ENCODE measurements at regions not wholly inside any gene's neighbourhood (a gene's known extent, or its start where the extent isn't known, plus 50 kb on each side); places are given as distances from the start of the nearest gene placed in this dataset.
"Not testable (repeated sequence)": the region's sequence is repeated elsewhere in the genome, so short reads cannot be mapped to it uniquely, and the experiment has no call there.

DNA sequence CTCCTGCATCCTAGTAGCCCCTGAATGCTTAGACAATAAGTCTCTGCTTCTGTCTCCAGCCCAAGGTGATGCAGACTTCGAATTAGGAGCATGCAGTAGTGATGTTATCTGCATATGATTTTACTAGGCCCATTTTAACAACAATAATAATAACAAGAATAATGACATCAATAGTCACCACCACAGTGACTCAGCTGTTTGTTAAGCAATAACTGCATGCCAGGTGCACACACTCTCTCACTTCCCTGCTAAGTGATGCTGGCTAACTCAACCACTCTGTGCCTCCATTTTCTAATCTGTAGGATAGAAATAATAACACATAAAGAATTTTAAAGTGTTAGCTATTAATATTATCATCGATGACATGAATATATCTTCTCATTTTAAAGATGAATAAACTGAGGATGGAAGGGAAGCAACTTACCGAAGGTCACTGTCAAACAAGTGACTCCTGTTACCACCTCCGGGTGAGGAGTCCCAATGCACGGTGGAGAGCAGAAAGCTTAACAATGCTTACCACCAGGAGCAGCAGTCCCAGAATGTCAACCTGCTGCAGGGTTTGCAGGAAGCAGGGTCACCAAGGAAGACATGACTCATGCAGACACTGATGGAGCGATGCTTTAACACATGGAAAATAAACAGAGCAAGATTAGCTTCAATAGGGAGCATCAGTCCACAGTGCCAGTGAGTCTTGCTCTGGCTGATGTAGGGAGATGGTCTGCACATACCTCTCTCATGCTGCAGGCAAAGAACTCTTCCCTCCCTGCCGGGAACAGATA is 290.2 kb downstream of the SPATA17 start:
- ATAC-seq, result no peak

DNA sequence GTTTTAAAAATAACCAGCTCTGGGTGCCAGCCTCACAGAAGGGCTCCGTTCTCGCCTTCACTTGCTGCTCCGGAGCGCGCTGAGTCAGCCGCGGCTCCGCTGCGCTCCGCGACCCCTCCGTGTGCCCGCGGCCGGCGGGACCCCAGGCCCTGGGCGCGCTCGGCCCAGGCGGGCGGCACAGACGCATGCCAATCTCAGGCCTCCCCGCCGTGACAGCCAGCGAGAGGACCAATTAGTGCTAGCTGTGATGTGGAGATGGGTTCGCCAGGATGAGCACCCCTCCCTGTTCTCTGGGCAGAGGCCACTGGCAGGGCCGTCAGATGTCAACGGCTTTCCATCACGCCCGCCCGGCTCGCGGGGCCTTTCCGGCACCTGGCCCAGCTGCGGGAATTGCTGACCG is 293.8 kb downstream of the SPATA17 start:
- no peak for ATAC-seq

DNA sequence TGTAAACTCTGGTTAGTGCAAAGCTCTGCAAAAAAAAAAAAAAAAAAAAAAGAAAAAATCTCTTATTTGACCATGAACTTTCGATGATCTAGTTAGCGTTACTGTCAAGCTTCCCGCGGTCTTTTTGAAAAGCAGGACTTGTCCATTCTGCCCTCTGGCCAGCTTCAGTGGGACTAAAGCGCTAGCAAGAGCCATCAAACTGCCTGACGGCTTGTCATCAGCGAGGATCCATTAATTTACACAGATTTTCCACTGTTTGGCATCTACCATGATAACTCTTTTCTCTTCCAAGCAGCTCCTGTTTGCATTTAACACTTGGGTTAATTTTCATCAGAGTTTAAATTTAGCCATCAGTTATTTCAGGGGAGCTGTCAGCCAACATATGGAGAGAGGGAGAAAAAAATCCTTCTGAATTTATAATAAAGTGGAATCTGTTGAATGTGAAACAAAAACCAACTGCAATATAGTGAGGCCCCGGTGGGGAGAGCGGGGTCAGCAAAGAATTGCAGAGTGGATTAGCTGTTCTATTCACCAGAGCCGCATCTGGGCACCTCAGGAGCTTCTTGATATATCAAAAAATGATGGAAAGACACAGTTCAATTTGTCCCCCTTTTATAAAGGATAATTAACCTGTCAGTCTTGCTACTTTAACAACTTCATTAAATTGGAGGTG is 298.2 kb downstream of the SPATA17 start:
- no peak for ATAC-seq

DNA sequence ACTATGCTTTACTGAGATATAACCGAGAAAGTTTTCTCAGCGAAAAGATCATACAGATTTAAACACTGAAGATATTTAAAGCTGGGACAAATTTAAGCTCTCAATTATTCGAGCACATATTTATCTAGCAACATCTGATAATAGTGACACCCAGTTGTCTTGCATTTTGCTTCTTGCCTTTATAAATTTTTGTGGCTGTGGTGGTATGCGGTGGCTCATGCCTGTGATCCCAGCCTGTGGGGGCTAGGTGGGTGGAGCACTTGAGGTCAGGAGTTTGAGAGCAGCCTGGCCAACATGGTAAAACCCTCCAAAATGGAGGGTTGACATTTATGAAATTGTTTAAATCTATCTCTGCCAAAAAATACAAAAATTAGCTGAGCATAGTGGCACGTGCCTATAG is 312.2 kb downstream of the SPATA17 start:
- ATAC-seq, result no peak

DNA sequence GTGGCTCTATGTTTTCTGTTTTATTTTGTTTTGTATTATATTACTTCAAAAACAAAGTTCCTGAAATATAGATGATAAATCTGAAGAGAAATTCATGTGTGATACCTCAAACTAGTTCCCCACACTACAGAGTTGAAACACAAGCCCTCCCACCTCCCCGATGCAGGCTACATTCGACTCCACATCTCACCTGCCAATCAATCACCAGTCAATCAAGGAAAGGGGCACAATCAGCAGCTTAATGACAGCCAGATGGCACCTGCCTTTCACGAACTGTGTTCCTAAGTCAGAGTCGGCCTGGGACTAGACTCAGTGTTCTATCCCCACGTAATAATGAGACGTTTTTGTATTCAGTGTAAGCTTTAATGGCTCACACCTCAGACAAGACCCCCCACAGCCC is 313.4 kb downstream of the SPATA17 start:
- no peak for ATAC-seq

DNA sequence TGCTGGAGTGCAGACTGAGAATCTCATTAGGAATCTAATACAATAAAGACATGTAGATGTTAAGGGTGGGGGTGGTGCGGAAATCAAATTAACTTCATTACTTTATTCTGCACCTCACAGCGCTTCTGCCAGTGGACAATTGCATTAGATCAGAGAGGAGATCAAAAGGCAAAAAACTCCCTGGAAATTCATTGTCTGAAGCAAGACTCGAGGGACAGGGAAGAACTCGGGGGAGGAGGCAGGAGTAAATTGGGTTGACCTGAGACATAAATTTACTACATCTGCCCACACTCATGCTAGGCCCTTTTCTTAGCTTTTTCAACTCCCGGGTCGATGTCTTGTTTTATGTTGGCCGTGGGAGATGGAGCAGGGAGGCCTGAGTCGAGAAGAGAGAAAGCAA is 315.4 kb downstream of the SPATA17 start:
- no peak for ATAC-seq

DNA sequence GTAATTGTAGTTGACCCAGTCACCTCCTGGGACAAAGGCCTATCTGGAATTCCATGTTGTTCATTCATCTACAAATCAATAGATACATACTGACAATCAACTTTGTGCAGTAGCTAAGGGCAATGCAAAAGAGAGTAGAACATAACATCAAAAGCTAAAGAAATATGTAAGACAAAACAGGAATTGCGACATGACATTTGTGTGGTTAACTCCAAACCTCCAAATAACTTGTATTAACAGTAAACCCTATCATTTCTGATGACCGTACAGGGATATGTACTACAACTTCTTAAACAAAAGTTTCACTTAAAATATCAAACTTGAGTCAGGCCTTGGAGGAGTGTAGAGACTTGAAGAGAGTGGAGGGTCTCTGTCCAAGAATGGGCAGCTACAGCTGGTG is 317.6 kb downstream of the SPATA17 start:
- no peak for ATAC-seq

DNA sequence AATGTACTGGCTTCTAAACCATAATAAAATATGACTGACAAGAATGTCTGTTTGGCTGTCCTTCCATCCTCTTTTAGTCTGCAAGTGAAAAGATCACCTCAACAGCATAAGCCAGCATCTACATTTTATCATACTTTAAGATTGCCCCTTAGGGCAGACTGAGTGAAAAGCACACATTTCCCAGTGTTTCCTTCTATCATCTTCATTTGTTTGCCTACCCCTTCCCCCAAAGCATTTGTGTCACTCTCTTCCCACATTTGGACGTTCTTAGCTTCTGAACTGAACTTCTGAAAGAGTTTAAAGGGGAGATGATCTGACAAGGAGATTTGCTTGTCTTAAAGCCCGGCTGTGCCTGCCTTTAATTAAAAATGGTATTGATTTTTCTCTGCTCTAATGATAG is 322.2 kb downstream of the SPATA17 start:
- ATAC-seq, result no peak

DNA sequence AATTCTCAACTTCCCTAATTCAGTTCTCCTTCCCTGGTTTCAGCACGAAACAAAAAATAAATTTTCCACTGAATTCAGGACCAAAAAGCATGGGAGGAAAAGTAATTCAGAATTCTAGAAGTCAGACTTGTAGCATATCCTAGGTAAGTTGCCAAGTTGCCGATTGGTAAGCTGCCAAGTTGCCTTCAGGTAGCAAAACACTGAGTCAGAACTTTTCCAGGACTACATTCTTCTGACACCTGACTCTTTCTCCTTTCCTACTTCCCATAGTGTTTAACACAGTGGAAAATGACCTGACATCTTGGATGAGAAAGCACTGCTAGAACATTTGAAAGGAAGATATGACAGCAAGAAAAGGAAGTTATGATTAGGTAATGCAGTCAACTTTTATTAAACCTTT is 322.8 kb downstream of the SPATA17 start:
- ATAC-seq, result no peak

DNA sequence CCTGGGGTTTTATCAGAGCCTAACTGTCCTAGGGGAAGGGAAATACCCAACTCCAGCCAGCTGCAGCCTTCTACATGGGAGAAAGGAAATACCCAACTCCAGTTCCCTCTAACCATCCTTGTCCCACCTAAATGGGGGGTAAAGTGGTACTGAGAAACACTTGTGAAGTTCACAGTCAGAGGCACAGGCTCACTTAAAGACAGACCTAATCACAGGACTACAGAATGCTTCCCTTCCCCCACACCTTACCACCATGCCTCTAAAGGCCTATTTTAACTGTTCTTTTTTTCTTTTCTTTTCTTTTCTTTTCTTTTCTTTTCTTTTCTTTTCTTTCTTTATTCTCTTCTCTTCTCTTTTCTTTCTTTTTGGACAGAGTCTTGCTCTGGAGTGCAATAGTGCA is 324.6 kb downstream of the SPATA17 start:
- no peak for ATAC-seq

DNA sequence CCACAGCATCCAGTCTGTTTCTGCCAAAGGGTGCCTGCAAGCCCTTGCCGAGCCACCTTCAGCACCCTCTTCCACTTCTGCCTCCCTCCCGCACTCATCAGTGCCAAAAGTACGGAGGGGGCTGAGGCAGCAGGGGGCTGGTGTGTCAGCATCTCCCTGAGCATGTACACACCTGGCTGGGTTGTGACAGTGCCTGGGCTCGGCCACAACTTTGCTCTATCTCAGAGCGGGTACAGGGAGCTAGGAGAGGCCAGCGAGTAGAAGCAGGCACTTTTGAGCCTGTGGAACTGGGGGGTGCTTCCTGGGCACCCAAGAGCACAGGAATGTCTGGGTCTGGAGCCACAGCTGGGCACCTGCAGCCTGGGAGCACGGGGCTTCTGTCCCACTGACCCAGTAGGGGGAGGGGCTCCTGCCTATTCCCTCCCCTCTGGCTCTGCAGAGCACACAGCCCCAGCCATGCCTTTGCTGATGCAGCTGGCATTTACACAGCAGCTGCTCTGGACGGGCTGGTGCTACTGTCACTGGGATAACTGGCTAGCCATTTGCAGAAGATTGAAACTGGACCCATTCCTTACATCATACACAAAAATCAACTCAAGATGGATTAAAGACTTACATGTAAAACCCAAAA is 319.8 kb upstream of the RRP15 start:
- no peak for ATAC-seq

DNA sequence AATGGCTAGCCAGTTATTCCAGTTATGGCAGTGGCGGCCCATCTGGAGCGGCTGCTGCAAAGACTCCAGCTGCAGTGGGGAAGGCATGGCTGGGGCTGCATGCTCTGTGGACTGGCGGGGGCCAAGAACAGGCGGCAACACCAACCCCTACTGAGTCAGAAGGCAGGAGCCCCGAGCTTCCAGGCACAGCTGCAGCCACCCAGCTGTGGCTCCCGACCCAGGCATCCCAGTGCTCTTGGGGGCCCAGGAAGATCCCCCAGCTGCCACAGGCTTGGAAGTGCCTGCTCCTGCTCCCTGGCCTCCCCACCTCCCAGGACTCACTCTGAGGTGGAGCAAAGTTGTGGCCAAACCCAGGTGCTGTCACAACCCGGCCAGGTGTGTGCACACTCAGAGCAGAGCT is 317.0 kb upstream of the RRP15 start:
- no peak for ATAC-seq

DNA sequence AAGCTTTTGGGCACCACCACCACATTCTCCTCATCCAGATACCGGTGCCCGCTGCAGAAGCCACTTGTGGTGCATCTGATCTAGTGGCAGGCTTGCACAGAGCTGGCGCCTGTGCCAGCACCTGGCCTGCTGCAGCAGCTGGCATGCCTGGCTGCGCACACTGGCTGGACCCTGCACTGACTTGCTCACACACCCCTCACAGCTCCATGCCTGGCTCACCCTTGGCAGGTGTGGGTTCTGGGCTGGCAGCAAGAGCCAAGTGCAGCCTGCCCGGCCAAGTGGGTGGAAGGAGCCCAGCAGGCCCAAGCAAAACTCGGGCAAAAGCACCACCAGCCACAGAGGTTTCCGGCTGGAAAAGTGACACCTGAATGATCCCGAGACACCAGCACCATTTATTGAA is 315.7 kb upstream of the RRP15 start:
- no peak for ATAC-seq

DNA sequence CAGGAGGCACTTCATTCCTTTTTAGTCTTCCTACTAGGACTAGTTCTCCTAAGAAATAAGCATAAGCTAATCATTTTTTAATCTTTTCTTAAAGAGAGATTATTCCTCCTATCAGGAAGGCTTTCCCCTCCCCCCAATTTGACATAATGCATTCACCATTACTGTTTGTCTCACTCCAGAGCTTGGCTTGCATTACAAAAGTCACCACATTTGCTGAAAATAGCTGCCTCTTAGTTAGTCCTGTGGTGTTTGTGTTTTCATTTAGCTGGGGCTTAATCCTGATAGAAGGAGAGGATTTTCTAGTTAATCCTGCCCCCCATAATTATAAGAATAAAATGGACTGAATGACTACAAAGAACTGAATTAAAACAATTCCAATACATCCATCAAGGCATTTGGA is 307.1 kb upstream of the RRP15 start:
- no peak for ATAC-seq

DNA sequence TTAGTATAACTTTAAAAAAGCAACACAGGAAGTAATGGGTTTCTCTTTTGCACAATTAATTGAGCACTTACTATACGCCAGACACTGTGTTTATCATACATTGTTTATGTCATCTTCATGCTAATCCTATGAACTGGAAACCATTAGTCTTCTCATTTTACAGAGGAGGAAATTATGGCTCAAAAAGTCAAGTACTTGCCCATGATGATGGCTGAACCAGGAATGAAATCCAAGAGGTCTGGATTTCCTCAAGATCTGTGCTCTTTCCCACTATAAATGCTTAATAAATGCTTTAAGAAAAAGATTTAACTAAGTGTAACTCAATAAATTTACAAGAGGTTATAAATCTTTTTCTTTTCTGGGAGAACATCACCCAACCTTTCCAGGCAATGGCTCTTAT is 303.7 kb upstream of the RRP15 start:
- no peak for ATAC-seq

DNA sequence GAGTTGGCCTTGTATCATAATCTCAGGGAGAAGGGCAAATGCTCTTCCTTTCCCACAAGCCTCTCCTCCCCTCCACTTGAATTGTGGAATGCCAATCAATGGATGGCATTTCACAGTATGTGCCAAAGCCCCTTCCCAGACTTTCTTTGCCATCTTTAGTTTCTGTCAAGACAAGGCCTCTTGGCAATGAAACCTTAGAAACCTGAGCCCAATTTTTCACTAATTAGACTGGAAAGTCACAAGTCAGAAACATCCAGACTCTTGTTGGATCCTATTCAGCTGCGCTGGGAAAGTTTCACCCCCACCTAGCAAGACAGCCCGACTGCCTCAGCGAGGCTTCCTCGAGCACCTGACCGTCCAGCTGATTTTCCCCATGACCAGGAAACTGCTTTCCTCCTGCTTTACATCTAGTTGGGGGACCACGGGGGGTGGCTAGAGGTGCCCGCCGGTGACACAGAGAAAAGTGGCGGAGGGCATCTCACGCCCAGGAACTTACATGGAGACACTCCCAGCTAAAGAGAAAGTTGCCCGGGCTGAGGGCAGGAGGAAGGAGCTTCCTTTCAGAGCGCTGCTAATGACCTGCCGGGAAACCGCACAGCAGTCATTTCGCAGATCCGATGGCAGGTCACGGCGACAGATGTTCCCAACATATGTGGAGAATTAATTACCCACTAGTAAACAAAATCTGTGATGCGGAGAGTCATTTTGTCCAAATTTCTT is 302.6 kb upstream of the RRP15 start:
- no peak for ATAC-seq

DNA sequence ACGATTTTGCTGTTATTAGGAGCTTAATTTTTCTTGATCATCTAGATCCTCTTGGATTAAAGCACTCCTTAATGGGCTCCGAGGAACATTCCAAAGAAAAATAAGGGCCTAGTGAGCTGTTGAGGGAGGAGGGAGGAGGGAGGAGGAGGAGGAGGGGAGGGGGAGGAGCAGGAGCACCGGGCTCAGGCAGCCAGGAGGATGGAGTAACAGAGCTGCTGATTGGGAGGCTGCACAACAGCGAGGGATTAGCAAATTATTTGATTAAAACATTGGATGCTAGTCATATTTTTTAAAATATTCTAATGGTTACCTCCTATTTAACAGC is 302.1 kb upstream of the RRP15 start:
- no peak for ATAC-seq

DNA sequence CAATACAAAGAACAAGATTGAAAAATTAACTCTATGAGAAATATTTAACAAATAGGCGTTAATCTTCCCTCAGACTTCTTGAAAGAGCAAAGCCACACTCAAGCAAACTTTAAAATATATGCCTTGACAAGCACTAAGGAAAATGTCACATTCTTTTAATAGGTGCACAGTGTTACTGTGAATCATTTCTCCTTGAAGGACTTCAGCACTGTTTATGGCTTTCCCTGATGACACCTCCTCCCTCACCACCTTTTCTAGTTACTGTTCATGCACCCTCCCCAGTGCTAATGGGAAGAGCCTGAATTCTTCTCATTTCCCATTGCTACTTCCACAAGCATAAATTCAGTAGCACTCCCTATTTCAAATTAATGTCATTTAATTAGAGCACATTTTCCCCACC is 299.5 kb upstream of the RRP15 start:
- ATAC-seq, result no peak

DNA sequence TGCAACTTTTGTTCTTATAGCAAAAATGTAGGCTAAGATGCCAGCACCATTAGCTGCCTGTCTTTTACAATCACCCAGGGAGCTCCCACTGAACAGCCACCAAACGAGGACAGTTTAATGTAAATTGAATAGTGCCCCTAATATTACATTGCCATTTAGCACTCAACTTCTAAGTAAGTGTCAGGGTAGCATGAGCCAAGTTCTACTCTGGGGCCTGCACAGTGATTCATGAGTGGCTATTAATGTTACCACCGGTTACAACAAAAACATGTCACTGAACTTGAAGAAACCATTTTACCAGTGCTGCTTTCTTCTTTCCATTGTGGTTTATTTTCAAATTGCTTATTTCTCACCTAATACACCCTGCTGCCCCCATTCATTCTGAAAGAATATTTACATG is 295.6 kb upstream of the RRP15 start:
- ATAC-seq, result no peak

DNA sequence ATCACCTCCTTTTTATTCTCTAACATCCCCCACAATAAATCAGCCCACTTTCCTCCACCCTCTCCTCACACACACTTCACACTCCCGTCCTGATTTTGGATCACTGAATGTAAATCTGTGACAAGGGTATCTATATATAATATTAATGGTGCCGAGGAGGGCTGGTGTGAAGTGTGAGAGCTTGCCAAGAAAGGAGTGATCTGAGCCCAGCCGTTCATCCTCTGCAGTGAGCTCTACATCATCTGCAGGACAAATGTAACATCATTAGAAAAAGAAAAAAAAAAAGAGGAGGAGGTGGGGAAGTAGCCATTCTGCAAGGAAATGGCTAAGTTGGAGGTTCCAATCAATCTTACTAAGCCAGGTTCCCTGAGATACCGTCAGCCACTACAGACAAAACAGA is 291.7 kb upstream of the RRP15 start:
- no peak for ATAC-seq

DNA sequence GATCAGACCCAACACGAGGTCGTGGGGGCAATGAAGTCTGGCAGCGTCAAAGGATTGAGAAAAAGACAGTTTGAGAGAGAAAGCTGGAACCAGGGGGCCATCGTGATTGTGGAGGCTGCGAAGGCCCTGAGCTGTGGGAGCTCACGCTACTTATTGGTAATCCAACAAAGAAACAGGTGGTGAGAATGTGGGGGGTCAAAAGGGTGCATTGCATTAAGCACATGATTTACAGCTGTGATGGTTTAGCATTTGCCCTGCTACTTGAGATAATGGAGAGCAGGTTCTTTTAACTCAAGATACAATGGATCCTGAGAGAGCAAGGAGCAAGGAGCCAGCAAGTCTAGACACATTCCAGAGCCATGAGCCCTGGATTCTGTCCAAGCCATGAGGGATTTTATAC is 276.8 kb upstream of the RRP15 start:
- not testable (repeated sequence) for ATAC-seq

DNA sequence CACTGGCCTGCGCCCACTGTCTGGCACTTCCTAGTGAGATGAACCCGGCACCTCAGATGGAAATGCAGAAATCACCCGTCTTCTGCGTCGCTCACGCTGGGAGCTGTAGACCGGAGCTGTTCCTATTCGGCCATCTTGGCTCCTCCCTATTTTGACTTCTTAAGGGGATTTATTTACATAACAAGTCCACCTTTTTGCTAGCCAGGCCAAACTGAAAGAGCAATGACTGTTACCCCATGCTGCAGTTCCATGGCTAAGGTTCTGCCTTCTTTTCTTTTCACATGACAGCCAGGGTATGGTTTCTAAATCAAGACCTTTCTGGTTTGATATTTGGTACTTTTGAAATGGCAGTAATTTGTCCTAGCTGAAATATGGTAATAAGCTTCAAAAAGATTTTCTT is 270.0 kb upstream of the RRP15 start:
- not testable (repeated sequence) for ATAC-seq

DNA sequence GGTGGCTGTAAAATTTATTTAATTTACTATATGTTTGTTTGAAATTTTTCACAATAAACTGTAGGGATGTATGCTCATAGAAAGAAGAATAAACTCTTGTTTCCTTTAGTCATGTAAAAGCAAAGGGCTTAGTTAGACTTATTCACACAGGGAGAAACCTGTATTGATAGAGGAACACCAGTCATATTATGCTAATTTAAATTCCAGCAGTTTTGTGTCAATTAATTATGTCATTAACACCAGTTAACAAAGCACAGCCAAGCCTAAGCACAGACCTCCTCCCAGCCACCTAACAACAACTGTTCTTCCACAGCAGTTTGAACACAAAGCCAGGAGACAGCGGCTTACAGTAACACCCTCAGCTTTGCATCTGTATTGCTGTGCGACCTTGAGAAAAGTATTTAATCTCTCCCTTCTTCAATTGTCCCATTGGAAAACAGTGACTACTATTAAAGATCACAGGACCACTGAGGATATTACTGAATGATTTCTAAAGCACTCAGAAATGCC is 260.8 kb upstream of the RRP15 start:
- ATAC-seq, result no peak
